Lung (tissue), 11 donors: ENCODE measurements at regions not wholly inside any gene's neighbourhood (a gene's known extent, or its start where the extent isn't known, plus 50 kb on each side); places are given as distances from the start of the nearest gene placed in this dataset.

Source experiments
- ATAC-seq: fragments of 200-7000 bp; cut with Tn5 transposase; one replicate; pipeline ENCODE4 v1.9.1; 2020; ENCODE audit warnings: moderate number of reproducible peaks; ENCODE audit not compliant: insufficient read depth, low FRiP score
- DNase-seq, 3 donors: peaks; one replicate each; pipeline ENCODE4 v3.0.0-alpha.2; 2013 to 2017
- H3K27ac ChIP-seq, 2 donors: one replicate each; pipeline ENCODE4 v1.5.1; 2013; ENCODE audit warnings: mild to moderate bottlenecking in 2 of 2, moderate library complexity in 2 of 2, control low read depth in 1 of 2, inconsistent platforms in 1 of 2, low read depth in 1 of 2, low read length in 1 of 2
- H3K27me3 ChIP-seq, 3 donors: one replicate each; pipeline ENCODE4 v1.5.1; 2013; ENCODE audit warnings: low read length in 2 of 3; ENCODE audit not compliant: control insufficient read depth in 3 of 3, insufficient read depth in 3 of 3
- H3K36me3 ChIP-seq, 4 donors: one replicate each; pipeline ENCODE4 v1.5.1; 2013; ENCODE audit warnings: low read length in 4 of 4, mild to moderate bottlenecking in 1 of 4, moderate library complexity in 1 of 4; ENCODE audit not compliant: control insufficient read depth in 4 of 4, insufficient read depth in 4 of 4
- H3K4me1 ChIP-seq, 5 donors: one replicate each; pipeline ENCODE4 v1.5.1; 2013; ENCODE audit warnings: low read length in 5 of 5, mild to moderate bottlenecking in 2 of 5, moderate library complexity in 1 of 5; ENCODE audit not compliant: control insufficient read depth in 5 of 5, insufficient read depth in 5 of 5
- H3K4me3 ChIP-seq: one replicate; pipeline ENCODE4 v1.5.1; 2013; ENCODE audit warnings: mild to moderate bottlenecking, control low read depth, moderate library complexity
- H3K9ac ChIP-seq, 2 donors: one replicate each; pipeline ENCODE4 v1.5.1; 2013; ENCODE audit warnings: low read length in 2 of 2, control low read depth in 1 of 2; ENCODE audit not compliant: insufficient read depth in 1 of 2
- H3K9me3 ChIP-seq, 4 donors: one replicate each; pipeline ENCODE4 v1.5.1; 2013; ENCODE audit warnings: low read length in 3 of 4, mild to moderate bottlenecking in 1 of 4, moderate library complexity in 1 of 4; ENCODE audit not compliant: control insufficient read depth in 4 of 4, insufficient read depth in 3 of 4
- CTCF ChIP-seq: IDR thresholded peaks from 2 replicates; pipeline ENCODE4 v1.5.1; 2012; ENCODE audit warnings: mild to moderate bottlenecking; ENCODE audit errors: control extremely low read depth, extremely low read depth
- WGBS, 2 donors: extraction: QIAGEN DNeasy Blood & Tissue Kit; methylation state at CpG; one replicate each; pipeline ENCODE4 v1.1.7; 2013; 5-methylcytosine and 5-hydroxymethylcytosine counted together
- donor health status: control.
- donor health status: control.
- donor health status: Bipolar disorder and iron deficiency.
- donor health status: healthy.
- donor health status: DM: yes; HTN: yes; CAD: no.

DNA sequence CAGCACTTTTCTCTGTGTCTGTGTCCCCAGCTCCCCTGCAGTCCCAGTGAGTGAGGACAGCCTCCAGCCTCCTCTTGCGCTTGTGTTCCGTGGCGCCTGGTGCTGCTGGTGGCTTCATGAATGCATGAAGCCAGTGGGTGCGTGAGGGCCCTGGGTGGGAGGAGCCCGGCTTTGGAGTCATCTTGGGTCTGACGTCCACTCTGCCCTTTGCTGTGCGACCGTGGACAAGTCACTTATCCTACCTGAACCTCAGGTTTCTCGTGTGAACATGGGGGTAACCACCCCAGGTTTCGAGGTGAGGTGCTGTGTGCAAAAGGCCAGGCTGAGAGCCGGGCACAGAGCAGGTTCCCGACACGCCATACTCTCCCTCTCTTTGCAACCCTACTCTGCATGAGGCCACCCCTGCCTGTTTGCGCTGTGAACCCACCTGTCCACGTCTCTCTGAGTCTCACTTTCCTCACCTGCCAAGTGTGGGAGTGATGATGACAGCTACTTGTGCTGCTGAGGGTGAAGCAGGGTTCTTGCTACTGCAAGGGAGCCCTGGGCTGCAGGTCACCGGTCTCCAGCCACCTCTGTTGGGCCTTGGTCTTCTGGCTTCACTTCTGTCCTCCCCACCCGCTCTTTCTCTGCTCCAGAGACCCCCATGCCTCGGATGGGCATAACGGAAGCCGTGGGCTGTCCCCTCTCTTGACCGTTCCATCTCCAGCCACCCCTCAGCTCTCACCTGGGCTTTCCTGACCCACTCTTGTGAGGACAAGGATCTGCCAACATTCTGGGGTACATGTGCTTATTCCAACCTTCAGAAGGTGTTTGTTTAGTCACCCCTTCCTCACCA, 537.6 kb downstream of the TBC1D22A start:
- H3K27ac ChIP-seq = no peak overlapping the region
- ATAC-seq (no peak), DNase-seq (no peak)
- H3K27me3 ChIP-seq = no peaks in the 10 kb centered on the region
- 85 to 87% methylated on average over 21 of the region's 21 CpGs for WGBS, 2 donors
- H3K9me3 ChIP-seq = peaks cover 0 to 2% (median 0%) of the 10 kb centered on the region in 4 donors
- TF ChIP-seq CTCF = no peak
- no peaks in the 10 kb centered on the region for H3K4me1 ChIP-seq
- no peak overlapping the region for H3K9ac ChIP-seq
- no peak overlapping the region for H3K4me3 ChIP-seq
- H3K36me3 ChIP-seq = no peaks in the 10 kb centered on the region

DNA sequence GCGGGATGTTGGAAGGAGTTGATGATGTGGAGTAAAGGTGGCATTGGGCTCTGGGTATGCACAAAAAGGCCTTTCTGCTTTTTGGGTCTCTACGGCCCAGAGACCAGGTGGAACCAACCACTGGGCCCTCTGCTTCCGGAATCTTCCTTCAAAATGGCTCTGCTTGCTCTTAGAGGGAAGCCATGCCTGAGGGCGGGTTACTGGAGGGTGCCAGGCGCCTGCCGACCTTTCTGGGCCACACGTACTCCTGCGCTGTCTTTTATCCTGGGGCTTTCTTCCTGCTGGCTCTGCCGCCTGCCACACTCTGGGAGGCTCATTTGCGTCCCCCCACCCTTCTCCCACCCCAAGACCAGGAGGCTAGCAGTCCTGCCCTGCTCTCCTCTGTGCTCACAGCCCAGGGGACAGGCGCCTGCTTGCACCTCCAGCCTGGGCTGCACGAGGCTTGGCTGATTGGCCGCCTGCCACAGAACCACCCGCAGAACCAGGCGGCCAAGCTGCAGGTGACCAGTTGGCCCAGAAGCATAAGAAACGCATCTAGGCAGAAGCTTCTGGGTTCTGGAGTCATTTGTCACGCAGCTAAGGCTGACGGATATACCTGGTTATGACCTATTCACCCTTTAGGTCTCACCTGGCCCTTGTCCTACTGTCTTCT, 536.9 kb downstream of the TBC1D22A start:
- 87 to 91% methylated on average over 18 of the region's 18 CpGs for WGBS, 2 donors
- no peaks in the 10 kb centered on the region for H3K4me1 ChIP-seq
- no peaks in the 10 kb centered on the region for H3K36me3 ChIP-seq
- peaks cover 0 to 2% (median 0%) of the 10 kb centered on the region in 4 donors for H3K9me3 ChIP-seq
- no peak for ATAC-seq
- no peak overlapping the region for H3K4me3 ChIP-seq
- no peaks in the 10 kb centered on the region for H3K27me3 ChIP-seq
- no peak for DNase-seq
- H3K9ac ChIP-seq = no peak overlapping the region
- H3K27ac ChIP-seq = no peak overlapping the region
- no peak for TF ChIP-seq CTCF

DNA sequence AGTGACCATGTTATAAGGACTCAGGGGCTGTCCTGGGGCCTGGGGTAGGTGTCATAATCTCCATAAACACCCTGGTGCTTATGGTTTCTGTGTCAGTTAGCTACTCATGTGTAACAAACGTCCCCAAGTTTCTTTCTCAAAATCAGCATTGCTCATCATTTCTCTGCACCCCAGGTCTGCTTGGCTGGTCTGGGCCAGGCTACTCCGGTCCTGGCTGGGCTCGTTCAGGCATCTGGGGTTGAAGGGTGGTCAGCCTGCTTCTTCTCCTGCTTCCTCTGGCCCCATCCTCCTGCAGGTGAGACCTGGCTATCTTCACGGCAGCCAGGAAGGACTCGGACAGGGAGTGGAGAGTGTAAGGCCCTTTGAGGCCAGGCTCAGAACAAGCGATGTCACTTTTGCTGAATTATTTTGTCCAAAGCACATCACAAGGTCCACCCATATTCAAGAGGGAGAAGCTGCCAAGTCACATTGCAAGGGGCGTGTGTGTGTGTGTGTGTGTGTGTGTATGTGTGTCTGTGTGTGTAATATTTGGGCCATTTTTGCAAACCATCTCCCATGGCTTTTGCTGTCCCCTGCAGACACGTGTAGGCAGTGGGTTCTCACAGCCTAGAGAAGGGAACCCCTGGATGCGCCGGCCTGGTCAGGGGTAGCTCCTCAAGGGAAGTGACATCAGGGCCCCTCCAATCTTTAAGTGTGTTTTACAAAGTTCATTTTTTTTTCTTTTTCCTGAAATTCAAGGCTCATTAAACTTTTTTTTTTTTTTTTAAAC, 535.8 kb downstream of the TBC1D22A start:
- WGBS, 2 donors = 83 to 85% methylated on average over 10 of the region's 10 CpGs
- H3K4me1 ChIP-seq = no peaks in the 10 kb centered on the region
- H3K9ac ChIP-seq = no peak overlapping the region
- no peaks in the 10 kb centered on the region for H3K36me3 ChIP-seq
- no peak for ATAC-seq
- H3K27me3 ChIP-seq = no peaks in the 10 kb centered on the region
- H3K27ac ChIP-seq = no peak overlapping the region
- H3K4me3 ChIP-seq = no peak overlapping the region
- DNase-seq = peak in 2 of 3 donors; percentile 35 to 37
- no peak for TF ChIP-seq CTCF
- peaks cover 0 to 2% (median 0%) of the 10 kb centered on the region in 4 donors for H3K9me3 ChIP-seq
